HG02943 (cell line): ENCODE measurements at regions not wholly inside any gene's neighbourhood (a gene's known extent, or its start where the extent isn't known, plus 50 kb on each side); places are given as distances from the start of the nearest gene placed in this dataset.
"Not testable (repeated sequence)": the region's sequence is repeated elsewhere in the genome, so short reads cannot be mapped to it uniquely, and the experiment has no call there.

ENCODE experiments used
- ATAC-seq: cut with Tn5 transposase; IDR thresholded peaks from one replicate; pipeline ENCODE4 v1.9.1; 2021; ENCODE audit warnings: mild to moderate bottlenecking, low read depth, moderate library complexity; ENCODE audit not compliant: unreplicated experiment

DNA sequence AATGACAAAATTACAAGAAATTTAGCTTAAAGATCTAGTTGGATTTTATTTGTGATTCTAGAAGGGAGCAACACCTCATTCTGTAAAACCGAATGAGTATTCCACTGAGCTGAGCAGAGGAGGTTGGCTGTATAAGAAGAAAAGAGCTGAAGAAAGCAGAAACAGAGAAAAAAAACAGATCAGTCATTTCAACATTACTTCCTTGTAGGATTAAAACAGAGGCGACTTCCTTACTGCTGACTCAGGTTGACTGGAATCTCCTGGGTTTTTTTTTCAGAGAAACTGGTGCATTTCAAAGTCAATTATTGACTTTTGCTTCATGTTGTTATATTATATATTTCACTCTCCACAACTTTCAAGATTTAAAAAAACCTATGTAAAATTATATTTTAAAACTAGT is 368.1 kb upstream of the UBE2E2 start:
- ATAC-seq = no peak

DNA sequence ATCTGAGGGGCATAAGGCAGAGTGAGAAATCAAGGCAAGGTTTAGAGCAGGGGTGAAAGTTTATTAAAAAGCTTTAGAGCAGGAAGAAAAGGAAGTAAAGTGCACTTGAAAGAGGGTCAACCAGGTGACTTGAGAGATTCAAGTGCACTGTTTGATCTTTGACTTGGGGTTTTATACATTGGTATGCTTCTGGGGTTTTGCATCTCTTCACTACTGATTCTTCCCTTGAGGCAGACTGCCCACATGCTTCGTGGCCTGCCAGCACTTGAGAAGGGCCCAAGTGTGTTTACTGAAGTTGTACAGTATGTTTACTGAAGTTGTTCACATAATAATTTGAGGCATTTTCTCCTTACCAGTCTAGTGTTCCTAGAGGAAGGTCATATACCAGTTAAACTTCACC is 367.0 kb upstream of the UBE2E2 start:
- no peak for ATAC-seq

DNA sequence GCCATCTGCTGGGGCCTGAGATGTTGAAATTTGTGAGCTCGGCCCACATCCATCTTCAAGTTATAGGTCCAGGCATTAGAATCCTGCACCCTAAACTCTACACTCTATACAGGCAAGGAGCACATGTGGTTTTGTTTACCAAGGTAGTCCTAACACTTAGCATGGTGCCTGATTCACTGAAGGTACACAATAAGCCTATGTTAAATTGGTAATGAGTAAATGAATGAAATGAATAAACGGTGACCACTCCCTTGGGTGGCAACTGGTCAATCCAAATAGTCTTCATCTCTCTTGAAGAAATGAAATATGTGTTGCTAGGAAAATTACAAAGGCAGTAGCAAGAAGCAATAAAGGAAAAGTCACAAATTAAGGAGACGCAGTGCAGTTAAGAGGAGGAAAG is 359.3 kb upstream of the UBE2E2 start:
- ATAC-seq = no peak

DNA sequence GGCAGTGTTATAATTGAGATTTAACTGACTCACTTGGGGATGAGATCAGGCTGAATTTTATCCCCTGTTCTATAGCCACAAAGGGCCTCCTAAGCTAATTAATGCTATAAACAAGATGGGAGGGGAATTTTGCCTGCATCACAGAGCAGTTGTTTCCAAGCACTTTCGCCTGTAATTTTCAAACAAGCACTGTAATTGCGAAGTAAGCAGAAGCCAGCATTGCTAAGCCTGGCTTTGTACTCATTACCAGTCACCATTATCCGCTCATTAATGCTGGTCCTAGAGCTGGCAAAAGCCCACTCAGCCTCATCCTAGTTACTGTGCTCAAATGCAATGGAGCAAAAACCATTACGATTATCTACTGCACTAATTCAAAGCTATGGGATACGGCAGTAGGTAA is 356.6 kb upstream of the UBE2E2 start:
- no peak for ATAC-seq

DNA sequence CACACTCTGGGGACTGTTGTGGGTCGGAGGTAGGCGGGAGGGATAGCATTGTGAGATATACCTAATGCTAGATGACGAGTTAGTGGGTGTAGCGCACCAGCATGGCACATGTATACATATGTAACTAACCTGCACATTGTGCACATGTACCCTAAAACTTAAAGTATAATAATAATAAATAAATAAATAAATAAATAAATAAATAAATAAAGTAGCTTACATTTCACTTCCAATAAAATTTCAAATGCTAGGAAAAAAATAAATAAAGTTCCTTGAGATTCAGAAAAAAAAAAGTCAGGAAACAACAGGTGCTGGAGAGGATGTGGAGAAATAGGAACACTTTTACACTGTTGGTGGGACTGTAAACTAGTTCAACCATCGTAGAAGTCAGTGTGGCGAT is 353.5 kb upstream of the UBE2E2 start:
- not testable (repeated sequence) for ATAC-seq

DNA sequence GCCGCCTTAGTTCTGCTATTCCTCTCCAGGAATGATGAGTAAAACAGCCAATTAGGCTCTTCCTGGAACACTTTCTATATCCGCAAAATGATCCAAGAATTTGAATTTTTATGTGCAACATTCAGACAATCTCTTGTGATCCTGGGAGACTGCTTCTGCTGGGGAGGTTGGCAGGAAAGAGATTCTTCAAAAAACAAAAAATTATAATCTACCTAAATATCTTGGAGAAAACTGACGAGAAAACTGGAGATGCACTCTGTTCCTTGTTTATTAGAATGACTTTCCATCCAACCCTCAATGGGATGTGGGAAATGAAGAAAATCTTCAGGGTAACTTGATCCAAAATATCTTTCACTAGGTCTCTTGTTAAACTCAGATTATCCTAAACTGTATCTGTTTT is 346.3 kb upstream of the UBE2E2 start:
- ATAC-seq = no peak

DNA sequence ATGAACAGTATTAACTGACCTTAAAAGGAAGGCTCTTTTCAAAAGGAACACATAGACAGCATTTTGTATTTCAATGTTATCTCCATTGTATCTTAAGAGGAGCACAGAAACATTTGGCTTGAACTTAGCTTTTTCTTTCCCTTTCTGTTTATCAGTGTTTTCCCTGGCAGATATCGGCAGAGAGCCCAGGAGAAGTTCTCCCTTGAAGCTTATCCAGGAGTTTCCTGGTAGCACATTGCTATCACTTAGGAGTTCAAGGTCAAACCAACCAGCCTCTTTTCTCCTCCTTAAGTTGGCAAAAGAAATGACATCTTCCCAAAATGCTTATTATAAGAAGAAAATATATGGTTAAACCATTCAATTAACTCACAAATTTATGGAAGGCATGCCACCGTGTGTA is 344.6 kb upstream of the UBE2E2 start:
- ATAC-seq = no peak

DNA sequence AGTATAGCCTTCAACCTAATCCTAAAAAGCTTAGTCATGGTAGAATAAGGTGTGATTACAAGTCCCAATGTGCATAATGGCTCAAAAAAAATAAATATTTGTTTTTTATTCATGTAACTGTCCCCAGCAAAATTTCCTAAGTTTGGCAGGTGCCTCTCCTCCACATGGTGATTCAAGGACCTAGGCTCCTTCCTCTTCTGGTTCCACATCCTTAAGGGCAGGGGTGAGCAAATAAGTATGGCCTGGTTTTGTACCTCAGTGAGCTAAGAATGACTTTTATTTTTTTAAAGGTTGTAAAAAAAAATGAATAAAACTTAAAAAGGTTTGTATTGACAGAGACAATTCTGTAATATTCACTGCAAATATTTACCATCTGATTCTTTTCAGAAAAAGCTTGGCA is 343.5 kb upstream of the UBE2E2 start:
- no peak for ATAC-seq

DNA sequence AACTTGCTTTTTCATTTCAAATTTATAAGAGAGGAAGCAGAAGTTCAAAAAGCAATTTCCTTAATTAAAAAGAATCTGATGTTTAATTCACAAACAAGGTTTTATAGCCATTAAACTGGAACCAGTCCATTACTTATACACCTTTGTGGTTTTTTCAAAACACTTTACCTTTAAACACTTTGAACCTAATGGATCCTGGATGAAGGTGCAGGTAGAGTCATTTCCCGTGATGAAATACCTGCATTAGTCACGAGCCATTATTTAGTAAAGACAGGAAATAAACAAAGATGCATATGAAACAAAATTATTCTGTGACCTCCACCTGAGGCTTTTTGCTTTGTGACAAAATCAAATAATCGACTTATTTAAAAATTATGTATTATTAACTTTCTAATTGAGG is 341.7 kb upstream of the UBE2E2 start:
- ATAC-seq = no peak

DNA sequence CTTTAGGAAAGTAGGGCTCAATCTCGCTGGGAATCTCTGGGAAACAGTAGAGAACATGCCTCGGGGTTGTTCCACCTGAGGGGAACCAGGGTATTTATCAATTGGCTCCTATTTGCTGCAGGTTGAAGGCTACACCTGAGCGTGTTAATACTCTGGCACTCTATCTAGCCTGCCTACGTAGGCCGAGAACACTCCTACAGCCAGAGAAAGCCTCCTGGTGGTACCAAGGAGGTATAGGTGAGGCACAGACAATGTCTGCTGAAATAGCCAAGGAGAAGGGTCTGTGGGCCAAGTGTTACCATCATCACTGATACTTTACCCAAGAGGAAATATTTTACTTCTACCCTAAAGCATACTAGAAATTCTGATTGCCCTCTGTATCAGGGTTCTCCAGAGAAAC is 341.0 kb upstream of the UBE2E2 start:
- no peak for ATAC-seq

DNA sequence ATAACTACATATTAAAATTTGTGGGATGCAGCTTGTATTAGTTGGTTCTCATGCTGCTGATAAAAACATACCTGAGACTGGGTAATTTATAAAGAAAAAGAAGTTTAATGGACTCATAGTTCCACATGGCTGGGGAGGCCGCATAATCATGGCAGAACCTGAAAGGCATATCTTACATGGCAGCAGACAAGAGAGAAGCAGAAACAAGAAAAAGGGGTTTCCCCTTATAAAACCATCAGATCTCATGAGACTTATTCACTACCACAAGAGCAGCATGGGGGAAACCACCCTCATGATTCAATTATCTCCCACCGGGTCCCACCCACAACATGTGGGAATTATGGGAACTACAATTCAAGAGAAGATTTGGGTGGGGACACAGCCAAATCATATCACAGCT is 320.3 kb upstream of the UBE2E2 start:
- ATAC-seq = not testable (repeated sequence)

DNA sequence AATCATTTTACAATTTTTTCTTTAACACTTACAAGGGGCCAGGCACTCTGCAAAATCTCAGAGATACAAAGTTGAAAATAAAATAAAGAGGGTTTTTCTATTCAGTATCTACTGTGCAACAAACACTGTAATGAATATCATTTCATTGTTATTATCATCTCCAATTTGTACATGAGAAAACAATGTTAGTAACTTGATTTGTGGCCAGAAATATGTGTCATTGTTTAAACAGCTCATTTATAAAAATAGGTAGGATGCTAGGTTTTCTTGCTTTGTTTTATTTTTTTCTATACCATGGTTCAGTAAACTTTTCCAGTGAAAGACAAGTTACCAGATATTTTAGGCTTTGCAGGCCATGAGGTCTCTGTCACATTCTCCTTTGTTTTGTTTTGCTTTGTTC is 318.1 kb upstream of the UBE2E2 start:
- no peak for ATAC-seq

DNA sequence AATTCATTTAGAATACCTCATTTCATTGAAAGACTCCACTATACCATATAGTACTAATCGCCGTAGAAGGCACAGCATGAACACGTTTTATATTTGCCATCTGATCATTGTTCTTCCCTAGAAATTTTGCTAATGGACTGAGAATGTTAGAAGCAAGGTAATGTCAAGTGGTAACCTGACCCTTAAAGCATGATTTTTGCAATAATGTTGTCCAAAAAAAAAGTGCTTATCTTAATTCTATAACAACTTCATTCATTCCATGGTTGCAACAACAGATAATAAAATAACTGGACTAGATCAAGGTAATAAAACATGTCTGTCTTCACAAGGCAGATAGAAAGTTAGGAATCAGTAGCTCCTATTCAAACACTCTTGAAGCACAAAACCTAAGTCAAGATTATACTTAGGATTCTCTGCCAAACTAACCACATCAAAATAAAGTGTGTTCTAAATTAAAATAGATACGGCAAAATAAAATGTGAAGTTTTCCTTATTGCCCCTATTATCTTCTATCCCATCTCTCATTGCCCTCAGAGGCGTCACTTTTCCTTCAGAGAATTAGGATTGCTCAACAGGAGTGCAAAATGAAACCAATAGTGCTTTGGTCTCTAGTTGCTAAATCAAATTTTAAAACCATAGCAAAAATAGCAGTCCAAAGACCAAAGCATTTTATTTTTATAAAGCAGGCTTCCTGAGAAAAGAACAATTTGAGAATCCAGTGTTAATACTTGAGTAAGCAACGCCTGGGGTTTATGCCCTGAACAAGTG is 317.4 kb upstream of the UBE2E2 start:
- no peak for ATAC-seq

DNA sequence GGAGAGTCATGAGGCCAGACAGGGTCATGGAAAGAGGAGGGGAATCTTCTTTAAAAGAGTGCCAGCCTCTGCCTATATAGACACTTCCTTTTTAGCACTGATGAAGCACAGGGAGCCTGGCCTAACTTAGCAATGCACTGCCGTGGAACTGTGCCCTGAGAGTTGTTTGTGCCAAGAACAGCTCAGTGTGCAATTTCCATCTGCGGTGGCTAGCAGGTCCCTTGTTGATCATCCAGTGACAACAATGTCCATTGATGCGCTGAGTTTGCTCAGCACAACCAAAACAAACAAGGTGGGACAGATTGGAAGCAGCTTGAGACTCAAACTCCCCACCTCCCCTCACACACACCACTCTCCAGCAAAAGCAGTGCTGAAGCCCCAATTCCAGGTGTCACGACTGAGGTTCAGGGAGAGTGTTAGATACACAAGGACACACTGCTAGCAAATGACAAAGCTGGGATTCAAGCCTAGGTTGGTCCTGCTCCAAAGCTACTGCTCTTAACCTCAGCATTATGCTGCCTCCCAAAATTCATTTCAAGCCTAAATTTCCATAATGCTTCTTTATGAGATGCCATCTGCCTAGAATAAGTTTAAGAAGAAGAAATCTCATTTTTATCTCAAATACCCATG is 316.6 kb upstream of the UBE2E2 start:
- ATAC-seq = no peak

DNA sequence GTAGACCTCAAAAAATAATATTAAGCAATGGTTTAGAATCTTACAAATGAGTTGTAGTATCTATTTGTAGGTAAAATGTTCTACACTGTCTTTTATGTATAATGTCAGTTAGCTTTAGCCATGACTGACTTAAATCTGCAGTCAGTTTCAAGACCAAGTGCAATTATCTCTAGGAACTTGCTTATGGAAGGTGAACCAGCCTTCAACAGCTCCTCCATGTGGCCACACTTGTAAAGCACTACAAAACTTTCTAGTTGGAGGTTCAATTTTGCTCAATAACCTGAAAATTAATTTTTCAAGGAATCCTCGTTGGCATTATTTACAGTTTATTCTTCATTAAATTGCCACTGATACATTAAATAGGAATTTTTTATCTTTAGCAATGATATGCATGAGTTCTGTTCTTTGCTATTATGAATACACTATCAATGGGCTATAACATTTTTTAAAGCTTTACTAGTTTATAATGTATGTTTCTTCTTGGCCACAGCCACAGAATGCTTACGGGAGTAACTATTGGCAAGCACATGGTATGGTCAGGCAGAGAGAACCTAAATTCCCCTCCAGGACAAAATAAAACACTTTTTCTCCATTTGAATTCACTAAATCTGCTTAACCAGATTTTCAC is 315.3 kb upstream of the UBE2E2 start:
- no peak for ATAC-seq

DNA sequence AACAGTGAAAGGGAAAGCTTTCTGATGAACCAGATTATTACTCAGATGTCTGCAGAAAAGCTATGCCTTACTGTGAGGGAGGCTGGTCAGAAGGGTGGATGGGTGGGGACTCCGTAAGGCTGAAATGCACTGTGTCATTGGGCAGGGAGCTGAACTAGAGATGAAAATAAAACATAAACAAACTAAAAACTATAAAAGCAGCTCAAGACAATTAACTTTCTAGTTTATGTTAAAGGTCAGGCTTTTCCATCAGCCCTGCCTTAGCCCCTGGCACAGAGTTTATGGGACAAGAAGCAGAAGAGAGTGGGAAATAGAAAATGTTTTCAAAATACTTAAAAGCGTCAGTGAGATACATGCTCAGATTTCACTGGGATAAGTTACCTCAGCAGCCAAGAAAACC is 310.0 kb upstream of the UBE2E2 start:
- ATAC-seq = no peak

DNA sequence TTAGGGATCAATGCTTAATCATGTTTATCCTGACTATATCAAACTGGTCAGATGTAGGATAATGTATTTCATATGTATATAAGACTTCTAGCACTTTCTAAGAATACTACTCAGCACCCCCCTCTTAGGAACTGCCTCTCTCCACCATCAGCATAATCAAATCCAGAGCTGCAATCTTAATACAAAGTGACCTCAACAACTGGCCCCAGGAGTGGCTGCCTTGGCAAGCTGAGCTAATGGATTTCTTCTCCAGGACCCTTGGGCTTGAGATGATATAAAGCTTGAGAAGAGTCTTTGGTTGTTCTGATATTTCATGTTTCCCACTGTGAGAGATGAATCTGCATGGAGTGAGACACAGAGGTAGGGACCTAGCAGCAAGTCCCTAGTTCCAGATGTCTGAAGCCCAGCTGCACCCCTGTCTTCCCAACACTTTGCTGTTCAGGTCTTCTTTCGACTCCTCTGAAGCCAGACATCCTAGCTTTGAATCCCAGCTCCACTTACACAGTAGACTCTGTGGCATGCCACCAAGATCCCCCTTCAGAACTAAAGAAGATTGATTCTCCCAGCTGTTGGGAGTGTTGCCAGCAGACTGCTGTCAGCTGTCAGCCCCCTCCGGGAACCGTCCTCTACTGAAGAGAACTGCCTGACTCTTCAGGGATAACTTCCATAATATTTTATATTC is 309.3 kb upstream of the UBE2E2 start:
- no peak for ATAC-seq

DNA sequence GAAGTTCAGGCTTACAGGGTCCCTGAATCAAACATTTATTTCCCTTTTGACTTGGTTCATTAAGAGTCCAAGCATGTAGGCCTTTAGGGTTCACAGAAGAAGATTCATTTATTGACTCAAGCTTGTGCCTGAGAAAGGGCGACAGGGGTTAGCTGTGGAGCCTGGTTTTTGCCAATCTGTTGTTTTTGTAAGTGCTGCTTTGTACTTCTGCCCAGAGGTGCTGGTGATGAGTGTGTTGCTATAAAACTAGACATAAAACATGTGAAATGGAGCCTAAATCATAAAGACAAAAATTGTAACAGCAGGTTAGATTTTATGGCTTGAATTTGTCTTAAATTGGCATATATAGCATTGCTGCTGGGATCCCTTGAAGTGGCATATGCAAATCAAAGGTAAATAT is 308.3 kb upstream of the UBE2E2 start:
- ATAC-seq = no peak

DNA sequence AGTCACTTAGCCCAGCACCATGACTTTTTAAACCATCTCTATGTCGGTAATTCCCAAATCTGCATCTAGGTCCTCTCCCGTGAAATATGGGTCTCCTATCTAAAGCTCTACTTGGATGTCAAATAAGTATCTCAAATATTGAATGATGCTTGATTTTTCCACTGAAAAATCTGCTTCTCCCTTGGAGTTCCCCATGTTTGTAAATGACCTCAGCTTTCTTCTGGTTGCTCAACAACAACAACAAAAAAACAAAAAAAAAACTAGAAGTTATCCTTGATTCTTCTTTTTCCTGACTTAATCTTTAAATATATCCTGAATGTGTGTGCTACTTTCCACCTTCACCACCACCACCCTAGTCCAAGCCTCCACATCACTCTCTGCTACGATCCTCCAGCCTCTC is 307.5 kb upstream of the UBE2E2 start:
- no peak for ATAC-seq

DNA sequence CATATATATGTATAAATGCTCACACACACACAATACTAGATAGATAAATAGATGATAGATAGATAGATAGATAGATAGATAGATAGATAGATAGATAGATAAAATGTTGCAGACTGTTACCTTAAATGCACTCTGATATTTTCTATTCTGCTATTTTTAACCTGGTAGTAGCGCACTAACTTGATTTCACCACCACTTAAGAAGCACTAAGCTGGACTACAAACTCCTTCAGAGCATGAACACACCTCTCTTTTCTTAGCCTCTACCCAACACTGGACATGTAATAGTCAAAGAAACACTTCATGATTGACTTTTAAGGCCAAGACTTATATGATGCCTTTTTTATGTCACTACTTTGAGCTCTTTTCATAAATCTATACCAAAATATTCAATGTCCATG is 304.6 kb upstream of the UBE2E2 start:
- ATAC-seq = no peak

DNA sequence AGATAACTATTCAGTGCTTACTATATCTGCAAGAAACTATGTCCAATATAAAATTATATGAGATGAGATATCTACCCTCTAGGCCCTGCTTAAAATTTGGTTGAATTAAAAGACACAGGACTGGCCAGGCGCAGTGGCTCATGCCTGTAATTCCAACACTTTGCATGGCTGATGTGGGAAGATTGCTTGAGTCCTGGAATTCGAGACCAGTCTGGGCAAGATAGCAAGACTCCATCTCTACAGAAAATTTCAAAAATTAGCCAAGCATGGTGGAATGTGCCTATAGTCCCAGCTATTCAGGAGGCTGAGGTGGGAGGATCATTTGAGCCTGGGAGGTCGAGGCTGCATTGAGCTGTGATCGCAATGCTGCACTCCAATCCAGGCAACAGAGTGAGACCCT is 303.7 kb upstream of the UBE2E2 start:
- ATAC-seq = no peak
